Left ventricle myocardium inferior (tissue), 1 donor: ENCODE measurements at regions not wholly inside any gene's neighbourhood (a gene's known extent, or its start where the extent isn't known, plus 50 kb on each side); places are given as distances from the start of the nearest gene placed in this dataset.

ENCODE experiments used
- DNase-seq: peaks from one replicate; pipeline ENCODE4 v3.0.0-alpha.2; 2020
- H3K27ac ChIP-seq: fragments of 200-600 bp; replicated peaks from 2 replicates; pipeline ENCODE4 v1.8.0; 2021
- H3K27me3 ChIP-seq: fragments of 200-600 bp; 2 replicates; pipeline ENCODE4 v1.8.0; 2021; ENCODE audit warnings: low read depth
- H3K36me3 ChIP-seq: fragments of 200-600 bp; 2 replicates; pipeline ENCODE4 v1.8.0; 2021
- H3K4me1 ChIP-seq: fragments of 200-600 bp; 2 replicates; pipeline ENCODE4 v1.8.0; 2021
- H3K4me3 ChIP-seq: fragments of 200-600 bp; 2 replicates; pipeline ENCODE4 v1.8.0; 2021; ENCODE audit warnings: mild to moderate bottlenecking, moderate library complexity
- H3K9me3 ChIP-seq: fragments of 200-600 bp; replicated peaks from 2 replicates; pipeline ENCODE4 v1.8.0; 2021
- CTCF ChIP-seq: fragments of 200-600 bp; IDR thresholded peaks from 2 replicates; pipeline ENCODE4 v1.8.0; 2021; ENCODE audit warnings: antibody characterized with exemption, mild to moderate bottlenecking, borderline replicate concordance
- intact Hi-C: fragments of 100-400 bp; cut with micrococcal nuclease; formaldehyde crosslinking; loops from one replicate; pipeline ENCODE4 v1.11.0; 2022
- donor health status: DM: no; HTN: yes; CAD: no; lungs with severe emphysema.

- Histone ChIP-seq H3K4me3 (no peak overlapping the region), H3K27me3 (no peaks in the 10 kb centered on the region), H3K4me1 (no peaks in the 10 kb centered on the region), H3K9me3 (peaks cover 6% of the 10 kb centered on the region), H3K27ac (no peak overlapping the region), H3K36me3 (no peaks in the 10 kb centered on the region)
- intact Hi-C loops = no loop called here
- no peak for TF ChIP-seq CTCF
- DNase-seq = no peak
These were observed 682.1 kb upstream of the MAP3K7 start for GRCh38 chr6:91268941-91269340.

DNA sequence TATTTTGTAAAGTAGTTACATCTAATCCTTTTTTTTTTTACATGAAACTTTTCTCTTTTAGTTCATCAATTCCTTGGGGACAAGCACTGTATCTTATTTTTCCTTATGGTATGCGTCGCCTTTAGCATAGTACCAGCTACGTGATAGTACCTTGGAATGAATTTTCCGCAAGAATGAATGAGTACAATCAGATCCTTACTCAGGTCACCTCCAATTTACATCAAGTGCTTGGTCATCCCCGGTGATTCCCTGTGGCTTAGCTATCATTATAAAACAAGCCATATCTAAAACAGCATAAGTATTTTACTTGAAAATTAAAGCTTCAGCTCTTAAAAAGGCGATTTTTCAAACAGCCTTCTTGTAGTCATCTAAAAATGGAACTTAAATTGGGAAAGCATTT, 680.4 kb upstream of the MAP3K7 start:
- H3K27ac ChIP-seq = no peak overlapping the region
- H3K27me3 ChIP-seq = no peaks in the 10 kb centered on the region
- TF ChIP-seq CTCF = no peak
- intact Hi-C loops = no loop called here
- H3K36me3 ChIP-seq = no peaks in the 10 kb centered on the region
- peaks cover 6% of the 10 kb centered on the region for H3K9me3 ChIP-seq
- no peaks in the 10 kb centered on the region for H3K4me1 ChIP-seq
- no peak overlapping the region for H3K4me3 ChIP-seq
- no peak for DNase-seq

GRCh38 chr6:91266156-91266555, 679.3 kb upstream of the MAP3K7 start:
- Histone ChIP-seq H3K9me3 (no peaks in the 10 kb centered on the region), H3K27me3 (no peaks in the 10 kb centered on the region), H3K36me3 (no peaks in the 10 kb centered on the region), H3K4me3 (no peak overlapping the region), H3K27ac (no peak overlapping the region), H3K4me1 (no peaks in the 10 kb centered on the region)
- TF ChIP-seq CTCF = no peak
- DNase-seq = no peak
- intact Hi-C loops = no loop called here

DNA sequence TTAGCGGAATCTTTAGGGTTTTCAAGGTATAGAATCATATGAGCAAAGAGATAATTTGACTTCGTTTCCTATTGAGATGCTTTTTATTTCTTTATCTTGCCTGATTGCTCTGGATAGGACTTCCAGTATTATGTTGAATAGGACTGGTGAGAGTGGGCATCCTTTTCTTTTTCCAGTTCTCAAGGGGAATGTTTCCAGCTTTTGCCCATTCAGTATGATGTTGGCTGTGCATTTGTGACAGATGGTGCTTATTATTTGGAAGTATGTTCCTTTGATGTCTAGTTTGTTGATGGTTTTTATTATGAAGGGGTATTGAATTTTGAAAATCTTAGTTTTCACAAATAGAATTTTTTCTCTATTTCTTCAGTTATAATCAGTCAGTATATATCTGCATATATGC, 656.6 kb upstream of the MAP3K7 start:
- Histone ChIP-seq H3K4me3 (no peak overlapping the region), H3K27ac (no peak overlapping the region), H3K27me3 (no peaks in the 10 kb centered on the region), H3K36me3 (no peaks in the 10 kb centered on the region), H3K9me3 (no peaks in the 10 kb centered on the region), H3K4me1 (no peaks in the 10 kb centered on the region)
- no peak for DNase-seq
- no peak for TF ChIP-seq CTCF
- intact Hi-C loops = no loop called here

- Histone ChIP-seq H3K4me1 (no peaks in the 10 kb centered on the region), H3K36me3 (no peaks in the 10 kb centered on the region), H3K27me3 (no peaks in the 10 kb centered on the region), H3K27ac (no peak overlapping the region), H3K9me3 (no peaks in the 10 kb centered on the region), H3K4me3 (no peak overlapping the region)
- intact Hi-C loops = no loop called here
- no peak for DNase-seq
- TF ChIP-seq CTCF = no peak
These were observed 655.7 kb upstream of the MAP3K7 start for GRCh38 chr6:91242614-91242949.

- Histone ChIP-seq H3K27me3 (no peaks in the 10 kb centered on the region), H3K9me3 (no peaks in the 10 kb centered on the region), H3K27ac (no peak overlapping the region), H3K4me1 (no peaks in the 10 kb centered on the region), H3K4me3 (no peak overlapping the region), H3K36me3 (no peaks in the 10 kb centered on the region)
- intact Hi-C loops = no loop called here
- TF ChIP-seq CTCF = no peak
- no peak for DNase-seq
These were observed 655.2 kb upstream of the MAP3K7 start for GRCh38 chr6:91241946-91242613.
